OCI-LY1 (cell line): ENCODE measurements at regions not wholly inside any gene's neighbourhood (a gene's known extent, or its start where the extent isn't known, plus 50 kb on each side); places are given as distances from the start of the nearest gene placed in this dataset.

ENCODE experiments used
- H2AFZ ChIP-seq: fragments of 200-600 bp; sonication (generic), shearing (Covaris generic); 2 replicates; pipeline ENCODE4 v1.6.0; 2014; ENCODE audit warnings: antibody characterized with exemption, mild to moderate bottlenecking, low read length
- H3F3A ChIP-seq: fragments of 200-600 bp; sonication (generic), shearing (Covaris generic); 2 replicates; pipeline ENCODE4 v1.6.0; 2014; ENCODE audit warnings: mild to moderate bottlenecking, antibody characterized with exemption, low read length, moderate library complexity; ENCODE audit not compliant: insufficient read depth
- H3K27ac ChIP-seq: fragments of 200-600 bp; sonication (generic); 2 replicates; pipeline ENCODE4 v1.5.1; 2014; ENCODE audit warnings: low read length, mixed run types, mild to moderate bottlenecking, low read depth; ENCODE audit not compliant: poor library complexity, severe bottlenecking
- H3K27me3 ChIP-seq: fragments of 200-600 bp; sonication (generic); 2 replicates; pipeline ENCODE4 v1.6.0; 2014; ENCODE audit warnings: antibody characterized with exemption, mild to moderate bottlenecking, low read length, moderate library complexity; ENCODE audit not compliant: insufficient read depth
- H3K36me3 ChIP-seq: fragments of 200-600 bp; sonication (generic); 2 replicates; pipeline ENCODE4 v1.6.1; 2014; ENCODE audit warnings: mild to moderate bottlenecking, antibody characterized with exemption, low read length, moderate library complexity, mixed read lengths; ENCODE audit not compliant: insufficient read depth
- H3K4me1 ChIP-seq: fragments of 200-600 bp; sonication (generic); 2 replicates; pipeline ENCODE4 v1.5.1; 2014; ENCODE audit warnings: mild to moderate bottlenecking, low read length, moderate library complexity; ENCODE audit not compliant: insufficient read depth, severe bottlenecking
- H3K4me2 ChIP-seq: fragments of 200-600 bp; sonication (generic), shearing (Covaris generic); 2 replicates; pipeline ENCODE4 v1.6.1; 2014; ENCODE audit warnings: low read length
- H3K4me3 ChIP-seq: fragments of 200-600 bp; sonication (generic); 2 replicates; pipeline ENCODE4 v1.5.1; 2014; ENCODE audit warnings: low read length, low read depth, mild to moderate bottlenecking, mixed read lengths; ENCODE audit not compliant: poor library complexity, severe bottlenecking
- H3K79me2 ChIP-seq: fragments of 200-600 bp; shearing (Covaris generic); 2 replicates; pipeline ENCODE4 v1.6.1; 2016; ENCODE audit warnings: mixed run types, low read length, mixed read lengths; ENCODE audit not compliant: insufficient read depth
- H3K9ac ChIP-seq: fragments of 200-600 bp; sonication (generic), shearing (Covaris generic); 2 replicates; pipeline ENCODE4 v1.6.1; 2014; ENCODE audit warnings: mild to moderate bottlenecking, low read length, mixed read lengths
- H3K9me2 ChIP-seq: fragments of 200-600 bp; sonication (generic), shearing (Covaris generic); 2 replicates; pipeline ENCODE4 v1.6.1; 2014; ENCODE audit warnings: low read depth, mild to moderate bottlenecking, low read length, mixed read lengths
- H3K9me3 ChIP-seq: fragments of 200-600 bp; shearing (Covaris generic); 2 replicates; pipeline ENCODE4 v1.6.1; 2014; ENCODE audit warnings: low read length, mixed read lengths
- H4K20me1 ChIP-seq: fragments of 200-600 bp; sonication (generic), shearing (Covaris generic); 2 replicates; pipeline ENCODE4 v1.6.0; 2016; ENCODE audit warnings: mild to moderate bottlenecking, low read length; ENCODE audit not compliant: insufficient read depth
- CTCF ChIP-seq: fragments of 200-600 bp; sonication (generic), shearing (Covaris generic); IDR thresholded peaks from 2 replicates; pipeline ENCODE4 v1.5.1; 2017; ENCODE audit warnings: mild to moderate bottlenecking, antibody characterized with exemption, low read length, moderate library complexity, mixed read lengths
- EZH2 ChIP-seq: fragments of 200-600 bp; sonication (generic), shearing (Covaris generic); IDR thresholded peaks from 2 replicates; pipeline ENCODE4 v1.8.0; 2017; ENCODE audit warnings: borderline replicate concordance, mixed run types, mild to moderate bottlenecking, antibody characterized with exemption, low read length, moderate library complexity, mixed read lengths

- Histone ChIP-seq H3F3A (no peaks in the 10 kb centered on the region), H3K9me2 (no peaks in the 10 kb centered on the region), H3K9ac (no peak overlapping the region), H3K4me1 (no peaks in the 10 kb centered on the region), H3K79me2 (no peaks in the 10 kb centered on the region), H4K20me1 (no peaks in the 10 kb centered on the region), H3K4me2 (no peak overlapping the region), H3K27me3 (no peaks in the 10 kb centered on the region), H2AFZ (no peak overlapping the region), H3K36me3 (no peaks in the 10 kb centered on the region), H3K4me3 (no peak overlapping the region), H3K27ac (no peak overlapping the region), H3K9me3 (no peaks in the 10 kb centered on the region)
- no peak for TF ChIP-seq CTCF
- no peak for TF ChIP-seq EZH2
These were observed 356.0 kb upstream of the KYNU start for GRCh38 chr2:142521492-142521891.

GRCh38 chr2:142515493-142515892 is 362.0 kb upstream of the KYNU start:
- H2AFZ ChIP-seq: no peak overlapping the region
- no peaks in the 10 kb centered on the region for H3K36me3 ChIP-seq
- no peak for TF ChIP-seq CTCF
- no peaks in the 10 kb centered on the region for H3K9me3 ChIP-seq
- H3K9ac ChIP-seq: no peak overlapping the region
- H3K4me2 ChIP-seq: no peak overlapping the region
- H4K20me1 ChIP-seq: no peaks in the 10 kb centered on the region
- H3K27me3 ChIP-seq: no peaks in the 10 kb centered on the region
- H3K4me3 ChIP-seq: no peak overlapping the region
- H3F3A ChIP-seq: no peaks in the 10 kb centered on the region
- H3K4me1 ChIP-seq: no peaks in the 10 kb centered on the region
- H3K79me2 ChIP-seq: no peaks in the 10 kb centered on the region
- H3K9me2 ChIP-seq: no peaks in the 10 kb centered on the region
- no peak overlapping the region for H3K27ac ChIP-seq

GRCh38 chr2:142509401-142509800 is 368.1 kb upstream of the KYNU start:
- Histone ChIP-seq H4K20me1 (no peaks in the 10 kb centered on the region), H3K9me2 (no peaks in the 10 kb centered on the region), H3K9me3 (no peaks in the 10 kb centered on the region), H3K4me1 (no peaks in the 10 kb centered on the region), H3K4me2 (no peak overlapping the region), H3K27me3 (no peaks in the 10 kb centered on the region), H2AFZ (no peak overlapping the region), H3K4me3 (no peak overlapping the region), H3K79me2 (no peaks in the 10 kb centered on the region), H3F3A (no peaks in the 10 kb centered on the region), H3K36me3 (no peaks in the 10 kb centered on the region), H3K9ac (no peak overlapping the region), H3K27ac (no peak overlapping the region)
- TF ChIP-seq EZH2: no peak
- no peak for TF ChIP-seq CTCF
